ENCODE measurements at regions not wholly inside any gene's neighbourhood (a gene's known extent, or its start where the extent isn't known, plus 50 kb on each side); places are given as distances from the start of the nearest gene placed in this dataset.
A peak's percentile ranks its signal among the peaks of the same experiment; 100 is the strongest.

GRCh38 chr3:65042675-65043074, 354.9 kb upstream of the ADAMTS9 start:
- TF ChIP-seq FOXM1 (IDR thresholded peaks at IDR 0.05; ENCODE audit: borderline replicate concordance): no peak
- TF ChIP-seq ARNT (IDR thresholded peaks at IDR 0.05): no peak
- TF ChIP-seq ZNF384 (IDR thresholded peaks at IDR 0.05): no peak
- no peak for TF ChIP-seq SP1 (IDR thresholded peaks at IDR 0.05)
- TF ChIP-seq PKNOX1 (IDR thresholded peaks at IDR 0.05): peak; percentile 91
- TF ChIP-seq SUZ12 (IDR thresholded peaks at IDR 0.05): no peak
- TF ChIP-seq FOXK2 (IDR thresholded peaks at IDR 0.05): no peak
- no peak for TF ChIP-seq TARDBP (IDR thresholded peaks at IDR 0.05)

Measured in HEK293T (cell line).